Smooth muscle cell (in vitro differentiated cells): ENCODE measurements at regions not wholly inside any gene's neighbourhood (a gene's known extent, or its start where the extent isn't known, plus 50 kb on each side); places are given as distances from the start of the nearest gene placed in this dataset.

Experiments used
- DNase-seq: peaks from one replicate; lab custom pipeline; 2025; ENCODE audit not compliant: unreplicated experiment; lab: John Stamatoyannopoulos, UW
- H2AFZ ChIP-seq: fragments of 200-600 bp; sonication (generic); 2 replicates; pipeline ENCODE4 v1.6.0; 2016; ENCODE audit warnings: antibody characterized with exemption, low read depth, mild to moderate bottlenecking
- H3F3A ChIP-seq: fragments of 200-600 bp; sonication (generic); 2 replicates; pipeline ENCODE4 v1.6.0; 2017; ENCODE audit warnings: antibody characterized with exemption, low read depth
- H3K27ac ChIP-seq: fragments of 200-600 bp; sonication (generic); 2 replicates; pipeline ENCODE4 v1.5.1; 2016; ENCODE audit warnings: low read depth, mild to moderate bottlenecking
- H3K27me3 ChIP-seq: fragments of 200-600 bp; sonication (generic); 2 replicates; pipeline ENCODE4 v1.6.1; 2016; ENCODE audit warnings: low read depth, mild to moderate bottlenecking
- H3K36me3 ChIP-seq: fragments of 200-600 bp; sonication (generic); 2 replicates; pipeline ENCODE4 v1.5.1; 2016; ENCODE audit warnings: low read depth
- H3K4me1 ChIP-seq: fragments of 200-600 bp; sonication (generic); 2 replicates; pipeline ENCODE4 v1.5.1; 2016; ENCODE audit warnings: low read depth
- H3K4me2 ChIP-seq: fragments of 200-600 bp; sonication (generic); 2 replicates; pipeline ENCODE4 v1.6.0; 2016; ENCODE audit warnings: mild to moderate bottlenecking
- H3K4me3 ChIP-seq: fragments of 200-600 bp; sonication (generic); 2 replicates; pipeline ENCODE4 v1.5.1; 2016; ENCODE audit warnings: mild to moderate bottlenecking
- H3K79me2 ChIP-seq: fragments of 200-600 bp; sonication (generic); 2 replicates; pipeline ENCODE4 v1.6.0; 2016; ENCODE audit warnings: low read depth, mild to moderate bottlenecking
- H3K9ac ChIP-seq: fragments of 200-600 bp; sonication (generic); 2 replicates; pipeline ENCODE4 v1.6.0; 2016; ENCODE audit warnings: low read depth
- H3K9me3 ChIP-seq: fragments of 200-600 bp; sonication (generic); replicated peaks from 2 replicates; pipeline ENCODE4 v1.5.1; 2016; ENCODE audit warnings: low read depth
- H4K20me1 ChIP-seq: fragments of 200-600 bp; sonication (generic); 2 replicates; pipeline ENCODE4 v1.6.0; 2016; ENCODE audit warnings: low read depth
- CTCF ChIP-seq: fragments of 200-600 bp; sonication (generic); IDR thresholded peaks from 2 replicates; pipeline ENCODE4 v1.5.1; 2017; ENCODE audit warnings: borderline replicate concordance, mild to moderate bottlenecking, antibody characterized with exemption; ENCODE audit not compliant: insufficient read depth, poor library complexity, severe bottlenecking
- WGBS: methylation state at CpG from one replicate; pipeline ENCODE4 v1.1.7; 2016; ENCODE audit warnings: low lambda C conversion rate; 5-methylcytosine and 5-hydroxymethylcytosine counted together

- DNase-seq: no peak
- Histone ChIP-seq H3K4me2 (peak overlapping the region; percentile 95), H3K9ac (no peak overlapping the region), H3K9me3 (no peaks in the 10 kb centered on the region), H3K4me3 (peak overlapping the region; percentile 59), H3K27me3 (no peaks in the 10 kb centered on the region), H2AFZ (peak overlapping the region; percentile 92), H4K20me1 (no peaks in the 10 kb centered on the region), H3K36me3 (no peaks in the 10 kb centered on the region), H3F3A (no peaks in the 10 kb centered on the region), H3K4me1 (no peaks in the 10 kb centered on the region), H3K79me2 (no peaks in the 10 kb centered on the region), H3K27ac (no peak overlapping the region)
- WGBS: 63% methylated on average over 33 of the region's 48 CpGs
- no peak for TF ChIP-seq CTCF
These were observed 66.5 kb downstream of the TNFAIP2 start for GRCh38 chr14:103189481-103190470.

GRCh38 chr14:103190741-103191140, 67.5 kb downstream of the TNFAIP2 start:
- Histone ChIP-seq H3K4me1 (no peaks in the 10 kb centered on the region), H4K20me1 (no peaks in the 10 kb centered on the region), H3F3A (no peaks in the 10 kb centered on the region), H2AFZ (no peak overlapping the region), H3K79me2 (no peaks in the 10 kb centered on the region), H3K27me3 (no peaks in the 10 kb centered on the region), H3K4me3 (no peak overlapping the region), H3K9me3 (no peaks in the 10 kb centered on the region), H3K9ac (no peak overlapping the region), H3K4me2 (no peak overlapping the region), H3K36me3 (no peaks in the 10 kb centered on the region), H3K27ac (no peak overlapping the region)
- DNase-seq: no peak
- 96% methylated on average over 11 of the region's 11 CpGs for WGBS
- TF ChIP-seq CTCF: no peak

- Histone ChIP-seq H3K4me3 (no peak overlapping the region), H3F3A (no peaks in the 10 kb centered on the region), H3K27ac (no peak overlapping the region), H3K9ac (no peak overlapping the region), H2AFZ (no peak overlapping the region), H3K36me3 (no peaks in the 10 kb centered on the region), H3K4me2 (no peak overlapping the region), H3K4me1 (no peaks in the 10 kb centered on the region), H3K79me2 (no peaks in the 10 kb centered on the region), H4K20me1 (no peaks in the 10 kb centered on the region), H3K9me3 (no peaks in the 10 kb centered on the region), H3K27me3 (no peaks in the 10 kb centered on the region)
- DNase-seq: no peak
- no peak for TF ChIP-seq CTCF
- 98% methylated on average over 3 of the region's 3 CpGs for WGBS
These were observed 68.6 kb downstream of the TNFAIP2 start for GRCh38 chr14:103191844-103192243.
